ENCODE measurements at regions not wholly inside any gene's neighbourhood (a gene's known extent, or its start where the extent isn't known, plus 50 kb on each side); places are given as distances from the start of the nearest gene placed in this dataset.
"Not testable (repeated sequence)": the region's sequence is repeated elsewhere in the genome, so short reads cannot be mapped to it uniquely, and the experiment has no call there.

GRCh38 chr1:25131794-25132193 is 100.5 kb downstream of the SYF2 start:
- no peak for DNase-seq

GRCh38 chr1:25130895-25131294 is 101.4 kb downstream of the SYF2 start:
- no peak for DNase-seq

GRCh38 chr1:25129380-25129779 is 102.9 kb downstream of the SYF2 start:
- DNase-seq: no peak

GRCh38 chr1:25128121-25128621 is 104.1 kb downstream of the SYF2 start:
- no peak for DNase-seq

GRCh38 chr1:25126562-25126961 is 105.7 kb downstream of the SYF2 start:
- no peak for DNase-seq

GRCh38 chr1:25123551-25123950 is 108.8 kb downstream of the SYF2 start:
- no peak for DNase-seq

- DNase-seq: no peak
Measured at GRCh38 chr1:25122747-25123146, 109.6 kb downstream of the SYF2 start.

- DNase-seq: no peak
Measured at GRCh38 chr1:25120281-25120680, 112.0 kb downstream of the SYF2 start.

- DNase-seq: no peak
Measured at GRCh38 chr1:25118546-25118945, 113.8 kb downstream of the SYF2 start.

GRCh38 chr1:25117233-25117823 is 115.0 kb downstream of the SYF2 start:
- no peak for DNase-seq

- DNase-seq: no peak
Measured at GRCh38 chr1:25116832-25117231, 115.5 kb downstream of the SYF2 start.

- DNase-seq: not testable (repeated sequence)
Measured at GRCh38 chr1:25116117-25116516, 116.2 kb downstream of the SYF2 start.

GRCh38 chr1:25113731-25114130 is 118.6 kb downstream of the SYF2 start:
- DNase-seq: no peak

- no peak for DNase-seq
Measured at GRCh38 chr1:25113086-25113485, 119.2 kb downstream of the SYF2 start.

GRCh38 chr1:25112400-25112799 is 119.9 kb downstream of the SYF2 start:
- DNase-seq: no peak

- no peak for DNase-seq
Measured at GRCh38 chr1:25111706-25112105, 120.6 kb downstream of the SYF2 start.

- DNase-seq: no peak
Measured at GRCh38 chr1:25110485-25110884, 121.8 kb downstream of the SYF2 start.

GRCh38 chr1:25110036-25110435 is 122.3 kb downstream of the SYF2 start:
- DNase-seq: no peak

- no peak for DNase-seq
Measured at GRCh38 chr1:25109531-25109951, 122.8 kb downstream of the SYF2 start.

GRCh38 chr1:25107643-25108010 is 124.7 kb downstream of the SYF2 start:
- no peak for DNase-seq

GRCh38 chr1:25106976-25107642 is 125.2 kb downstream of the SYF2 start:
- no peak for DNase-seq

- DNase-seq: no peak
Measured at GRCh38 chr1:25106352-25106751, 126.0 kb downstream of the SYF2 start.

GRCh38 chr1:25105836-25106235 is 126.5 kb downstream of the SYF2 start:
- DNase-seq: no peak

- DNase-seq: no peak
Measured at GRCh38 chr1:25104932-25105561, 127.3 kb downstream of the SYF2 start.
